Neural cell (in vitro differentiated cells): ENCODE measurements at regions not wholly inside any gene's neighbourhood (a gene's known extent, or its start where the extent isn't known, plus 50 kb on each side); places are given as distances from the start of the nearest gene placed in this dataset.

Source experiments
- MXI1 ChIP-seq: fragments of 450-650 bp; conservative IDR thresholded peaks from 2 replicates; pipeline ENCODE4 v1.6.1; 2014; ENCODE audit warnings: antibody characterized with exemption, mild to moderate bottlenecking; ENCODE audit not compliant: poor library complexity, severe bottlenecking
- POLR2AphosphoS5 ChIP-seq: IDR thresholded peaks from 2 replicates; pipeline ENCODE4 v1.6.1; 2012
- TF ChIP-seq, protein P1 (sequence below): fragments of 450-650 bp; IDR thresholded peaks from 2 replicates; pipeline ENCODE4 v1.5.1; 2014; ENCODE audit warnings: antibody characterized with exemption, mild to moderate bottlenecking, moderate library complexity; ENCODE audit not compliant: poor library complexity, severe bottlenecking

DNA sequence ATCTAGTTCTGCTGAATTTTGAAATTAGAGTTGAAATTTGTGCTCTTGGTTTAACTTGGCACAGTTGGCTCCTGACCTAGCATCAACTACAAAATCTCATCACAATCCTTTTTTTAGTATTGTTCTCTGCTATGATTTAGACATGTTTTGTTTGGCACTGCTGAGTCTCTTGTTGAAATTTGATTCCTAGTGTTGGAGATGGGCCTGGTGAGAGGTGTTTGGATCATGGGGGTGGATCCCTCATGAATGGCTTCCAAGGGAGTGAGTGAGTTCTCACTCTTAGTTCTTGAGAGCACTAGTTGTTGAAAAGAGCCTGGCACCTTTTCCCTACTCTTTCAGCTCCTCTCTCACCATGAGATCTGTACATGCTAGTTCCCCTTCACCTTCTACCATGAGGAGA, 605.6 kb upstream of the SLC39A10 start:
- TF ChIP-seq, protein P1, sequence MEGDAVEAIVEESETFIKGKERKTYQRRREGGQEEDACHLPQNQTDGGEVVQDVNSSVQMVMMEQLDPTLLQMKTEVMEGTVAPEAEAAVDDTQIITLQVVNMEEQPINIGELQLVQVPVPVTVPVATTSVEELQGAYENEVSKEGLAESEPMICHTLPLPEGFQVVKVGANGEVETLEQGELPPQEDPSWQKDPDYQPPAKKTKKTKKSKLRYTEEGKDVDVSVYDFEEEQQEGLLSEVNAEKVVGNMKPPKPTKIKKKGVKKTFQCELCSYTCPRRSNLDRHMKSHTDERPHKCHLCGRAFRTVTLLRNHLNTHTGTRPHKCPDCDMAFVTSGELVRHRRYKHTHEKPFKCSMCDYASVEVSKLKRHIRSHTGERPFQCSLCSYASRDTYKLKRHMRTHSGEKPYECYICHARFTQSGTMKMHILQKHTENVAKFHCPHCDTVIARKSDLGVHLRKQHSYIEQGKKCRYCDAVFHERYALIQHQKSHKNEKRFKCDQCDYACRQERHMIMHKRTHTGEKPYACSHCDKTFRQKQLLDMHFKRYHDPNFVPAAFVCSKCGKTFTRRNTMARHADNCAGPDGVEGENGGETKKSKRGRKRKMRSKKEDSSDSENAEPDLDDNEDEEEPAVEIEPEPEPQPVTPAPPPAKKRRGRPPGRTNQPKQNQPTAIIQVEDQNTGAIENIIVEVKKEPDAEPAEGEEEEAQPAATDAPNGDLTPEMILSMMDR = no peak
- TF ChIP-seq POLR2AphosphoS5 (no peak), MXI1 (no peak)
